ENCODE measurements at regions not wholly inside any gene's neighbourhood (a gene's known extent, or its start where the extent isn't known, plus 50 kb on each side); places are given as distances from the start of the nearest gene placed in this dataset.

DNA sequence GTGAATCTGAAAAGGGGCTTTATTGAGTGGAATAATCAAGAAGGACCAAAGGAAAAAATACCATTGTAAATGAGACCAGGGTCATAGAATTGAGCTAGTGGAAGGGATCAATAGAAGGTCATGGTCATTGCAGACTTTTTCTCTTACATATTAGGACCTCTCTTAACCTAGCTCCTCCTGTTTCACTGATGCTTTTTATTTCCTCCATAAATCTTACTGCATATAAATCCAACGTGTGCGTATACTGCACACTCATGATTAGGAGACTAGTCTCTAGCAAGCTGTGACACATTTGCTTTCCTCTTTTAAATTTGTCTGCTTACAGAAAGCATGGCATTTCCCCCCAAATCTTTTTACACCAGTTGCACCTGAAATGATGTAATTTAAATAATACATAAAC is 179.6 kb upstream of the B3GALT2 start:
- no peaks in the 10 kb centered on the region for H3K4me1 ChIP-seq (replicated peaks in 1 of 2; ENCODE audit: control insufficient read depth in 2 of 2, insufficient read depth in 2 of 2, low read length in 2 of 2)
- H3K4me2 ChIP-seq (ENCODE audit: insufficient read depth, low read length) = no peak overlapping the region
- no peak for FAIRE-seq
- ChIA-PET POLR2A (no interaction called here), CTCF (ENCODE audit: low intra/inter-chr PET ratio) (no interaction called here)
- no peaks in the 10 kb centered on the region for H3K9me3 ChIP-seq (replicated peaks; ENCODE audit: control insufficient read depth, insufficient read depth, low read depth, low read length)
- intact Hi-C loops (cut with micrococcal nuclease) = no loop called here
- H4K20me1 ChIP-seq (replicated peaks; ENCODE audit: control insufficient read depth, insufficient read depth, low read length) = no peaks in the 10 kb centered on the region
- no peak overlapping the region for H3K4me3 ChIP-seq
- DNase-seq (ENCODE audit: extremely low read depth in 1 of 4, low spot score in 3 of 4) = no peak
- H3K9me1 ChIP-seq (ENCODE audit: control insufficient read depth, insufficient read depth, low read length) = no peaks in the 10 kb centered on the region
- in situ Hi-C loops (cut with MboI) = no loop called here
- H3K9ac ChIP-seq (ENCODE audit: insufficient read depth in 1 of 2, low read depth in 2 of 2, low read length in 2 of 2) = no peak overlapping the region
- WGBS (ENCODE audit: insufficient coverage, low coverage, missing lambda C conversion rate) = 0% methylated on average over 2 of the region's 2 CpGs
- BruUV-seq (replicated peaks) = no TSS peak
- ATAC-seq = no peak
- no peak overlapping the region for H2AFZ ChIP-seq (ENCODE audit: low read depth, low read length)
- H3K27me3 ChIP-seq (ENCODE audit: control insufficient read depth in 2 of 2, insufficient read depth in 2 of 2, low read length in 2 of 2) = no peaks in the 10 kb centered on the region
- TF ChIP-seq, protein P1, sequence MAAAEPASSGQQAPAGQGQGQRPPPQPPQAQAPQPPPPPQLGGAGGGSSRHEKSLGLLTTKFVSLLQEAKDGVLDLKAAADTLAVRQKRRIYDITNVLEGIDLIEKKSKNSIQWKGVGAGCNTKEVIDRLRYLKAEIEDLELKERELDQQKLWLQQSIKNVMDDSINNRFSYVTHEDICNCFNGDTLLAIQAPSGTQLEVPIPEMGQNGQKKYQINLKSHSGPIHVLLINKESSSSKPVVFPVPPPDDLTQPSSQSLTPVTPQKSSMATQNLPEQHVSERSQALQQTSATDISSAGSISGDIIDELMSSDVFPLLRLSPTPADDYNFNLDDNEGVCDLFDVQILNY (CRISPR knock-in tag; IDR thresholded peaks at IDR 0.05) = no peak
- TF ChIP-seq ZNF174 (CRISPR knock-in tag; IDR thresholded peaks at IDR 0.05) (no peak), NR3C1 (CRISPR knock-in tag; IDR thresholded peaks at IDR 0.05) (no peak), THRAP3 (IDR thresholded peaks at IDR 0.05; ENCODE audit: borderline replicate concordance) (no peak), ZNF133 (CRISPR knock-in tag; IDR thresholded peaks at IDR 0.05) (no peak), ZBTB1 (CRISPR knock-in tag; IDR thresholded peaks at IDR 0.05; ENCODE audit: borderline replicate concordance, low read depth) (no peak), SMAD2 (IDR thresholded peaks at IDR 0.05; ENCODE audit: low read depth, low read length) (no peak), PTRF (tag; IDR thresholded peaks at IDR 0.05) (no peak), COPS2 (conservative IDR thresholded peaks at IDR 0.05) (no peak), ZSCAN32 (CRISPR knock-in tag; IDR thresholded peaks at IDR 0.05) (no peak), POLR2AphosphoS2 (IDR thresholded peaks at IDR 0.05; ENCODE audit: low read length) (no peak), CTBP1 (IDR thresholded peaks at IDR 0.05; ENCODE audit: borderline replicate concordance) (no peak), SREBF2 (CRISPR knock-in tag; IDR thresholded peaks at IDR 0.05) (no peak)
- TF ChIP-seq, protein P2, sequence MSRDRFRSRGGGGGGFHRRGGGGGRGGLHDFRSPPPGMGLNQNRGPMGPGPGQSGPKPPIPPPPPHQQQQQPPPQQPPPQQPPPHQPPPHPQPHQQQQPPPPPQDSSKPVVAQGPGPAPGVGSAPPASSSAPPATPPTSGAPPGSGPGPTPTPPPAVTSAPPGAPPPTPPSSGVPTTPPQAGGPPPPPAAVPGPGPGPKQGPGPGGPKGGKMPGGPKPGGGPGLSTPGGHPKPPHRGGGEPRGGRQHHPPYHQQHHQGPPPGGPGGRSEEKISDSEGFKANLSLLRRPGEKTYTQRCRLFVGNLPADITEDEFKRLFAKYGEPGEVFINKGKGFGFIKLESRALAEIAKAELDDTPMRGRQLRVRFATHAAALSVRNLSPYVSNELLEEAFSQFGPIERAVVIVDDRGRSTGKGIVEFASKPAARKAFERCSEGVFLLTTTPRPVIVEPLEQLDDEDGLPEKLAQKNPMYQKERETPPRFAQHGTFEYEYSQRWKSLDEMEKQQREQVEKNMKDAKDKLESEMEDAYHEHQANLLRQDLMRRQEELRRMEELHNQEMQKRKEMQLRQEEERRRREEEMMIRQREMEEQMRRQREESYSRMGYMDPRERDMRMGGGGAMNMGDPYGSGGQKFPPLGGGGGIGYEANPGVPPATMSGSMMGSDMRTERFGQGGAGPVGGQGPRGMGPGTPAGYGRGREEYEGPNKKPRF (IDR thresholded peaks at IDR 0.05; ENCODE audit: low read depth, low read length) = no peak
- TF ChIP-seq, protein P3, sequence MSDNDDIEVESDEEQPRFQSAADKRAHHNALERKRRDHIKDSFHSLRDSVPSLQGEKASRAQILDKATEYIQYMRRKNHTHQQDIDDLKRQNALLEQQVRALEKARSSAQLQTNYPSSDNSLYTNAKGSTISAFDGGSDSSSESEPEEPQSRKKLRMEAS (CRISPR knock-in tag; IDR thresholded peaks at IDR 0.05) = no peak
- TF ChIP-seq, protein P4, sequence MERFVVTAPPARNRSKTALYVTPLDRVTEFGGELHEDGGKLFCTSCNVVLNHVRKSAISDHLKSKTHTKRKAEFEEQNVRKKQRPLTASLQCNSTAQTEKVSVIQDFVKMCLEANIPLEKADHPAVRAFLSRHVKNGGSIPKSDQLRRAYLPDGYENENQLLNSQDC (CRISPR knock-in tag; IDR thresholded peaks at IDR 0.05) = no peak
- no peak overlapping the region for H3K27ac ChIP-seq (ENCODE audit: extremely low read depth, low read depth, low read length)
- no peaks in the 10 kb centered on the region for H3K79me2 ChIP-seq (ENCODE audit: control insufficient read depth, insufficient read depth, low read length)
- no peaks in the 10 kb centered on the region for H3K36me3 ChIP-seq (ENCODE audit: control insufficient read depth, insufficient read depth, low read length)

All from K562 (cell line).